ENCODE measurements at regions not wholly inside any gene's neighbourhood (a gene's known extent, or its start where the extent isn't known, plus 50 kb on each side); places are given as distances from the start of the nearest gene placed in this dataset.
"Not testable (repeated sequence)": the region's sequence is repeated elsewhere in the genome, so short reads cannot be mapped to it uniquely, and the experiment has no call there.

GRCh38 chrX:87968118-87968517 is 450.5 kb downstream of the KLHL4 start:
- Histone ChIP-seq H3K4me2 (no peak overlapping the region), H3K9ac (no peak overlapping the region)
- CTCF ChIA-PET = no interaction called here

GRCh38 chrX:87972121-87972520 is 454.5 kb downstream of the KLHL4 start:
- 7% methylated on average over 6 of the region's 6 CpGs for WGBS (ENCODE audit: low lambda C conversion rate)
- H3K9ac ChIP-seq; H4K20me1 ChIP-seq (ENCODE audit: insufficient read depth); DNase-seq; POLR2A ChIA-PET; H3K36me3 ChIP-seq (replicated peaks in 1 of 2; ENCODE audit: control insufficient read depth in 1 of 2, insufficient read depth in 2 of 2, low read length in 1 of 2); H3K27ac ChIP-seq (ENCODE audit: low read depth in 2 of 2, low read length in 1 of 2); H3K4me1 ChIP-seq (ENCODE audit: control insufficient read depth in 1 of 2, insufficient read depth in 2 of 2, low read depth in 1 of 2, low read length in 1 of 2); H2AFZ ChIP-seq (ENCODE audit: low read depth); H3K79me2 ChIP-seq (ENCODE audit: insufficient read depth); H3K9me3 ChIP-seq; H3K9me2 ChIP-seq; H3K4me3 ChIP-seq (ENCODE audit: low read depth in 2 of 2, low read length in 1 of 2); CTCF ChIA-PET; H3F3A ChIP-seq (replicated peaks; ENCODE audit: insufficient read depth); H3K27me3 ChIP-seq (ENCODE audit: insufficient read depth); H3K4me2 ChIP-seq: not testable (repeated sequence)

More at GRCh38 chrX:87968118-87968517, 450.5 kb downstream of the KLHL4 start:
- Histone ChIP-seq H3K9me2 (no peaks in the 10 kb centered on the region), H3K36me3 (replicated peaks in 1 of 2; ENCODE audit: control insufficient read depth in 1 of 2, insufficient read depth in 2 of 2, low read length in 1 of 2) (no peaks in the 10 kb centered on the region), H3K27me3 (ENCODE audit: insufficient read depth) (no peaks in the 10 kb centered on the region; the same call in 1 of the 2 replicates), H3K27ac (ENCODE audit: low read depth in 2 of 2, low read length in 1 of 2) (no peak overlapping the region), H3K4me3 (ENCODE audit: low read depth in 2 of 2, low read length in 1 of 2) (no peak overlapping the region), H3K79me2 (ENCODE audit: insufficient read depth) (no peaks in the 10 kb centered on the region), H3F3A (replicated peaks; ENCODE audit: insufficient read depth) (no peaks in the 10 kb centered on the region), H2AFZ (ENCODE audit: low read depth) (no peak overlapping the region), H4K20me1 (ENCODE audit: insufficient read depth) (no peaks in the 10 kb centered on the region), H3K9me3 (no peaks in the 10 kb centered on the region), H3K4me1 (ENCODE audit: control insufficient read depth in 1 of 2, insufficient read depth in 2 of 2, low read depth in 1 of 2, low read length in 1 of 2) (no peaks in the 10 kb centered on the region)
- DNase-seq = no peak
- TF ChIP-seq NRF1 (IDR thresholded peaks at IDR 0.05; ENCODE audit: low read depth, low read length) (no peak), JUND (IDR thresholded peaks at IDR 0.05) (no peak), CHD2 (IDR thresholded peaks at IDR 0.05; ENCODE audit: low read length, partially characterized antibody) (no peak), CTCF (IDR thresholded peaks at IDR 0.05) (no peak), RCOR1 (IDR thresholded peaks at IDR 0.05; ENCODE audit: low read length) (no peak), MEF2A (IDR thresholded peaks at IDR 0.05; ENCODE audit: borderline replicate concordance, low read depth) (no peak), SMC3 (IDR thresholded peaks at IDR 0.05; ENCODE audit: low read depth, low read length) (no peak), MAX (IDR thresholded peaks at IDR 0.05; ENCODE audit: low read depth) (no peak), USF1 (IDR thresholded peaks at IDR 0.05; ENCODE audit: borderline replicate concordance, low read depth) (no peak), FOSL2 (IDR thresholded peaks at IDR 0.05; ENCODE audit: borderline replicate concordance, low read depth) (no peak), USF2 (IDR thresholded peaks at IDR 0.05; ENCODE audit: borderline replicate concordance, low read depth, low read length) (no peak), GATA2 (CRISPR knock-in tag; IDR thresholded peaks at IDR 0.05) (no peak), RAD21 (IDR thresholded peaks at IDR 0.05; ENCODE audit: low read length) (no peak), ELF1 (IDR thresholded peaks at IDR 0.05) (no peak), YY1 (IDR thresholded peaks at IDR 0.05; ENCODE audit: low read depth) (no peak)
- POLR2A ChIA-PET = no interaction called here
- 21% methylated on average over 2 of the region's 2 CpGs for WGBS (ENCODE audit: low lambda C conversion rate)

All from SK-N-SH (cell line).